T-helper 2 cell treated with Interferon-gamma antibody and Interleukin-4, amounts not matched to agents 5 μg/mL and 100 μg/mL, for 36 hours (primary cell): ENCODE measurements at regions not wholly inside any gene's neighbourhood (a gene's known extent, or its start where the extent isn't known, plus 50 kb on each side); places are given as distances from the start of the nearest gene placed in this dataset.

ENCODE experiments used
- DNase-seq: peaks from one replicate; pipeline ENCODE4 v3.0.0; 2021; ENCODE audit warnings: low spot score
- H3K27ac Mint-ChIP-seq: one replicate; pipeline ENCODE4 v1.8.0; 2021; ENCODE audit warnings: mild to moderate bottlenecking, mixed read lengths
- H3K27me3 Mint-ChIP-seq: one replicate; pipeline ENCODE4 v1.8.0; 2021; ENCODE audit warnings: low read depth, mixed read lengths
- H3K36me3 Mint-ChIP-seq: one replicate; pipeline ENCODE4 v1.8.0; 2021; ENCODE audit warnings: low read depth, mixed read lengths
- H3K4me1 Mint-ChIP-seq: one replicate; pipeline ENCODE4 v1.8.0; 2021; ENCODE audit warnings: low read depth, mixed read lengths
- H3K4me3 Mint-ChIP-seq: one replicate; pipeline ENCODE4 v1.8.0; 2022; ENCODE audit warnings: mild to moderate bottlenecking, moderate library complexity, mixed read lengths
- H3K9me3 Mint-ChIP-seq: one replicate; pipeline ENCODE4 v1.8.0; 2021; ENCODE audit warnings: mixed read lengths

- no peaks in the 10 kb centered on the region for H3K27me3 Mint-ChIP-seq
- no peak for DNase-seq
- H3K4me1 Mint-ChIP-seq = no peaks in the 10 kb centered on the region
- no peaks in the 10 kb centered on the region for H3K36me3 Mint-ChIP-seq
- no peak overlapping the region for H3K4me3 Mint-ChIP-seq
- no peak overlapping the region for H3K27ac Mint-ChIP-seq
- no peaks in the 10 kb centered on the region for H3K9me3 Mint-ChIP-seq
Observed at GRCh38 chr2:16216558-16216945, 276.2 kb downstream of the MYCN start.

- no peak for DNase-seq
- H3K27me3 Mint-ChIP-seq = no peaks in the 10 kb centered on the region
- H3K27ac Mint-ChIP-seq = no peak overlapping the region
- H3K4me3 Mint-ChIP-seq = no peak overlapping the region
- no peaks in the 10 kb centered on the region for H3K9me3 Mint-ChIP-seq
- no peaks in the 10 kb centered on the region for H3K4me1 Mint-ChIP-seq
- no peaks in the 10 kb centered on the region for H3K36me3 Mint-ChIP-seq
Observed at GRCh38 chr2:16215902-16216557, 275.7 kb downstream of the MYCN start.

DNA sequence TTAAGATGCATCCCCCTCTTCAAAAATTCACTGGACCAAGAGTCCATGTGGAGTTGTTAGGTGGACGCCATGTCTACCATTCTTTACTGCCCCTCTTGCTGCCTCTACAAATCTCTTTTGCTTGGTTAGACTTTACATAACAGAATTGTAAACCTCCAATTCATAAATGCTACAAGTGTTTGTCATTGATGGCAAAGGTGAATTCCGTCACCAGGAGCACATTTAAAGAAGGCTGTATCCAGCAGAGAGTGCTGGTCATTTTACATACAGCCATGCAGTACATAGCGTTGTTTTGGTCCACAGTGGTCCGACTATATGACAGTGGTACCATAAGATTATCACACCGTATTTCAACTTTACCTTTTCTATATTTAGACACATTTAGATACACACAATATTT lies 274.5 kb downstream of the MYCN start:
- no peak for DNase-seq
- H3K9me3 Mint-ChIP-seq = no peaks in the 10 kb centered on the region
- no peaks in the 10 kb centered on the region for H3K36me3 Mint-ChIP-seq
- no peaks in the 10 kb centered on the region for H3K4me1 Mint-ChIP-seq
- no peak overlapping the region for H3K4me3 Mint-ChIP-seq
- no peak overlapping the region for H3K27ac Mint-ChIP-seq
- no peaks in the 10 kb centered on the region for H3K27me3 Mint-ChIP-seq

DNA sequence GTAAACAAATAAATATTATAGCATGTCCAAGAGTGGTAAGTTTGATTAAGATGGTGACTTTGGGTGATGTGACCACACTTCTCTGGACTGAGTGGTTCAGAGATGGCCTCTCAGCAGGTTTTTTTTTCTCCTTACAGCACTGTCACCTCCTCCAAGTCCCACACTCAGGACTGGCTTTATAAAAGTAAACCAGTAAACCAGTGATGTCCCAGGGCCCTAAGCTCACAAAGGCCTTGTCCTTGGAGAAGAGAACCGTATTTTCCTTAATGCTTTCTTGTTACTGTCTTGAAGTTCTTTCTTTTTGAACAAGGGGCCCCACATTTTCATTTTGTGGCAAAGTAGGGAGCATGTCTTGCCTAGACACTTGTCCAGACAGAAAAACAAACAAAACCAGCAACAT lies 274.0 kb downstream of the MYCN start:
- Mint-ChIP-seq H3K9me3 (no peaks in the 10 kb centered on the region), H3K27me3 (no peaks in the 10 kb centered on the region), H3K36me3 (no peaks in the 10 kb centered on the region), H3K4me3 (no peak overlapping the region), H3K27ac (no peak overlapping the region), H3K4me1 (no peaks in the 10 kb centered on the region)
- no peak for DNase-seq

DNA sequence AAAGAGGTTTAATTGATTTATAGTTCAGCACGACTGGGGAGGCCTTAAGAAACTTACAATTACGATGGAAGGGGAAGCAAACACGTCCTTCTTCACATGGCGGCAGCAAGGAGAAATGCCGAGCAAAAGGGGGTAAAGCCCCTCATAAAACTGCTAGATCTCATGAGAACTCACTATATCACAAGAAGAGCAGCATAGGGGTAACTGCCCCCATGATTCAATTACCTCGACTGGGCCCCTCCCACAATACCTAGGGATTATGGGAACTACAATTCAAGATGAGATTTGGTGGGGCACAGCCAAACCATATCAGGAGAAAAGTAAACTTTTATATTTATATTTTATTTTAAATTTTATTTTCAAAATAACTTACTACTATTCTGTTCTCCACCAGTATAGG lies 272.0 kb downstream of the MYCN start:
- H3K9me3 Mint-ChIP-seq = no peaks in the 10 kb centered on the region
- no peaks in the 10 kb centered on the region for H3K4me1 Mint-ChIP-seq
- H3K4me3 Mint-ChIP-seq = no peak overlapping the region
- DNase-seq = no peak
- no peaks in the 10 kb centered on the region for H3K36me3 Mint-ChIP-seq
- H3K27me3 Mint-ChIP-seq = no peaks in the 10 kb centered on the region
- H3K27ac Mint-ChIP-seq = no peak overlapping the region

GRCh38 chr2:16211341-16211740 lies 271.0 kb downstream of the MYCN start:
- no peaks in the 10 kb centered on the region for H3K36me3 Mint-ChIP-seq
- no peak for DNase-seq
- H3K27ac Mint-ChIP-seq = no peak overlapping the region
- H3K4me3 Mint-ChIP-seq = no peak overlapping the region
- no peaks in the 10 kb centered on the region for H3K9me3 Mint-ChIP-seq
- H3K4me1 Mint-ChIP-seq = no peaks in the 10 kb centered on the region
- no peaks in the 10 kb centered on the region for H3K27me3 Mint-ChIP-seq

GRCh38 chr2:16210841-16211240 lies 270.5 kb downstream of the MYCN start:
- no peaks in the 10 kb centered on the region for H3K36me3 Mint-ChIP-seq
- DNase-seq = no peak
- no peaks in the 10 kb centered on the region for H3K9me3 Mint-ChIP-seq
- no peaks in the 10 kb centered on the region for H3K27me3 Mint-ChIP-seq
- no peak overlapping the region for H3K27ac Mint-ChIP-seq
- H3K4me1 Mint-ChIP-seq = no peaks in the 10 kb centered on the region
- no peak overlapping the region for H3K4me3 Mint-ChIP-seq

GRCh38 chr2:16209799-16210198 lies 269.4 kb downstream of the MYCN start:
- Mint-ChIP-seq H3K9me3 (no peaks in the 10 kb centered on the region), H3K4me3 (no peak overlapping the region), H3K27ac (no peak overlapping the region), H3K4me1 (no peaks in the 10 kb centered on the region), H3K36me3 (no peaks in the 10 kb centered on the region), H3K27me3 (no peaks in the 10 kb centered on the region)
- no peak for DNase-seq

DNA sequence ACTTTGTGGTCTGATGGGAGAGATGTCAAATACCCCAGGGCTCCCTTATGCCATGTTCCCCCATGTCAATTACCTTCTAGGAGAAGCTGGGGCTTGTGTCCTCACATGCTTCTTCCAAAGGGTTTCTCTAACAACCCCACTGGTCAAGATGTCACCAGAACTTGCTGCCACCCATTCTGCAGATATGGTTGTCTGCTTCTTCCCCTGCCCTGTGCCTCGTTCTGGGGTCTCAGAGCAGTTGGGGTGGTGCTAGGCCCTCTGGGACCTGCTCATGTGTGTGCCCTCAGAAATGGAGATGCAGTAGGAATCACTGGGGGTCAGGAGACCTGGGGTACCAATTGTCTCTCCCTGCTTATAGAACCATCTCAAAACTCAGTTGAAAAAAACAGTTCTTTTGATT lies 268.6 kb downstream of the MYCN start:
- Mint-ChIP-seq H3K4me1 (no peaks in the 10 kb centered on the region), H3K4me3 (no peak overlapping the region), H3K27ac (no peak overlapping the region), H3K9me3 (no peaks in the 10 kb centered on the region), H3K27me3 (no peaks in the 10 kb centered on the region), H3K36me3 (no peaks in the 10 kb centered on the region)
- DNase-seq = no peak

- H3K4me1 Mint-ChIP-seq = no peaks in the 10 kb centered on the region
- H3K27me3 Mint-ChIP-seq = no peaks in the 10 kb centered on the region
- no peak overlapping the region for H3K27ac Mint-ChIP-seq
- no peak for DNase-seq
- no peak overlapping the region for H3K4me3 Mint-ChIP-seq
- no peaks in the 10 kb centered on the region for H3K9me3 Mint-ChIP-seq
- no peaks in the 10 kb centered on the region for H3K36me3 Mint-ChIP-seq
Observed at GRCh38 chr2:16208241-16208797, 268.0 kb downstream of the MYCN start.

- no peak for DNase-seq
- no peaks in the 10 kb centered on the region for H3K27me3 Mint-ChIP-seq
- no peak overlapping the region for H3K4me3 Mint-ChIP-seq
- H3K4me1 Mint-ChIP-seq = no peaks in the 10 kb centered on the region
- no peaks in the 10 kb centered on the region for H3K36me3 Mint-ChIP-seq
- no peak overlapping the region for H3K27ac Mint-ChIP-seq
- no peaks in the 10 kb centered on the region for H3K9me3 Mint-ChIP-seq
Observed at GRCh38 chr2:16207611-16208010, 267.3 kb downstream of the MYCN start.

DNA sequence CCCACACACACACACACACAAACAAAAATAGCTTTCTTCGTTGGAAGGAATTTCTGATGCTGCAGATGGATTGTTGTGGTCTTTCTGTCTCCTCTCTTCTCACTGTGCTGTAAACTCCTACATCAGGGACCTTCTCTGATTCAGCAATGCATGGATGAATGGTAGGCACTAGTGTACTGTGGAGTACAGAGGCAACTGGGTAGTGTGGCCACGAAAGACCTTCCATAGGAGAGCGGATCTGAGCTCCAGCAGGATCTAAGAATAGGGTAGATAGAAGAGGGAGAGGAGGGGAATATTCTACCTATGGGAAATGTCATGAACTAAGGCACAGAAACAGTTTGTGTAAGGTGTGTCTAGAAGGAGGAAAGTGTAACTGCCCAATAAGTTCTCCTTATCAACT lies 266.8 kb downstream of the MYCN start:
- no peaks in the 10 kb centered on the region for H3K27me3 Mint-ChIP-seq
- no peak overlapping the region for H3K27ac Mint-ChIP-seq
- no peaks in the 10 kb centered on the region for H3K4me1 Mint-ChIP-seq
- DNase-seq = no peak
- H3K9me3 Mint-ChIP-seq = no peaks in the 10 kb centered on the region
- no peak overlapping the region for H3K4me3 Mint-ChIP-seq
- H3K36me3 Mint-ChIP-seq = no peaks in the 10 kb centered on the region

DNA sequence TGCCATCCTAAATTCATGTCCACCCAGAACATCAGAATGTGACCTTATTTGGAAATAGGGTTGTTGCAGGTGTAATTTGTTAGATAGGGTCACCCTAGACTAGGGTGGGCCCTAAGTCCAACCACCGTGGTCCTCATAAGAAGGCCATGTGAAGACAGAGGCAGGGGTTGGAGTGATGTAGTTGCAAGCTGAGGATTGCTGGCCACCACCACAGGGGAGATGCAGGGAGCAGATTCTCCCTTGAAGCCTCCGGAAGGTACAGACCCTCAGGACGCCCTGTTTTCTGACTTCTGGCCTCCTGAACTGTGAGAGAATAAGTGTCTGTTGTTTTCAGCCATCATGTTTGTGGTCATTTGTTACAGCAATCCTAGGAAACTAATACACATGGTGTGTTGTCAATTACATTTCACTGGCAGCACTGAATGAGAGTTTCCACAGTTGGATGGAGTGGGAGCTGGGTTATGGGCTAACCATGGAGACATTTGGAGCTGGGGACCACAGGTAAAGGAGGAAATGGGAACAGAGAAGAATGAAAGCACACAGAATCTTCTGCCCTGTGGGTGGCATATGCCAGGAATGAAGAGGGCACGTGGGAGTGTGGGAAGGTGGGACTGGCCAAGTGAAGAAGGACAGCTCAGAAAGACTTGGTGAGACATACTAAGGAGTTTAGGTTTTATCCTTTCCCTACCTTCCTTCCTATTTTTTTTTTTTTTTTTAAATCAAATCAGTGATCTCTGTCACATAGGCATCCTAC lies 266.0 kb downstream of the MYCN start:
- no peaks in the 10 kb centered on the region for H3K9me3 Mint-ChIP-seq
- H3K27me3 Mint-ChIP-seq = no peaks in the 10 kb centered on the region

GRCh38 chr2:16205631-16206030 lies 265.3 kb downstream of the MYCN start:
- Mint-ChIP-seq H3K4me3 (no peak overlapping the region), H3K4me1 (no peaks in the 10 kb centered on the region), H3K36me3 (no peaks in the 10 kb centered on the region), H3K9me3 (no peaks in the 10 kb centered on the region), H3K27ac (no peak overlapping the region), H3K27me3 (no peaks in the 10 kb centered on the region)
- DNase-seq = no peak

More for the DNA sequence above, 266.0 kb downstream of the MYCN start:
- Mint-ChIP-seq H3K4me3 (no peak overlapping the region), H3K4me1 (no peaks in the 10 kb centered on the region), H3K27ac (no peak overlapping the region), H3K36me3 (no peaks in the 10 kb centered on the region)
- no peak for DNase-seq
